COLO668 (cell line): ENCODE measurements at regions not wholly inside any gene's neighbourhood (a gene's known extent, or its start where the extent isn't known, plus 50 kb on each side); places are given as distances from the start of the nearest gene placed in this dataset.
"Not testable (repeated sequence)": the region's sequence is repeated elsewhere in the genome, so short reads cannot be mapped to it uniquely, and the experiment has no call there.

Source experiments
- DNase-seq: peaks from one replicate; lab custom pipeline; 2025; ENCODE audit not compliant: unreplicated experiment; lab: John Stamatoyannopoulos, UW

GRCh38 chr5:153357493-153358112 is 132.9 kb upstream of the GRIA1 start:
- DNase-seq = no peak

GRCh38 chr5:153358315-153358976 is 132.0 kb upstream of the GRIA1 start:
- no peak for DNase-seq

DNA sequence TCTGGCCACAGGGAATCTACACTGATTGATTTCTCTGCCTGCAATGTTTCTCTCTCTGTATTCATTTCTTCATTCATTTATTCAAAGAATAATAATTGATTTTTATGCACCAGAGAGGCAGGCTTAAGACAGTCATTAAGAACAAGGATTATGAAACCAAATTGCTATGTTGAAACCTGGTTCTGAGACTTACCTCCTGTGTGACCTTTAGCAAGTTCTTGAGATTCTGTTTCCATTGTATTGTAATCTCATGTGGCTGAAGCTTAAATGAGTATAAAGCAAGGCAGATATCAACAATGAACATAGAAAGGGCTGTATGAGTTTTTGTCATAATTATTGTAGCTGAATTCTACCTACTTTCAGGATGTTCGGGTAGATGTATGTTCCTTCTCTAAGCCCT is 129.6 kb upstream of the GRIA1 start:
- no peak for DNase-seq

DNA sequence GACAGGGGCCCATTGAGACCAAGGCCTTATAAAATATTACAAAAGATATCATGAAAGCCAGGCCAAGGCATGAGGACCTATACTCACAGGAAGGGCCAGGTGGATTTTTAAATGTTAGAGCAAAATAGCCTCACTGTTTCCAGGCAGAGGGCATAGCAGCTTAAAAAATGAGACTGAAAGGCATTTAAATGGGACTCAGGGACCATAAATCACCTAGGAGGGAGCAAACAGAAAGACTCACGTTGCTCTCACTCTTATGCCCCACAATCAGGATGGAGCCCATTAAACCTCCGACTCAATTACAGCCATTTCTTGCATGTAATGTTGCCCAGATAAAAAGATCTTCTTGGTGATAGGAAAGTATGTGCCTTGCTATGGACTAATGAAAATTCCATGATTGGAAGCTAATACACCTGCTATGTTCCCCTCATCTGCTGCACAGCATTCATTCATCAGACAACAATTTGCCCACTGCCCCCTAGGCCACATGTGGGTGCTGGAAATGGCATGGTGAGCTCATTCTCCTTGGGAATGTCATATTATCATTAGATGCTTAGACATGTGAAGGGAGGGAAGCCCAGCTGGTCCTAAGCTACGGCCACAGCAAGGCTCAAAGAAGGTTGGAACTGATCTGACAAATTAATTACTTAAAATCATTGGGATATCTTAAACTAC is 128.6 kb upstream of the GRIA1 start:
- no peak for DNase-seq

DNA sequence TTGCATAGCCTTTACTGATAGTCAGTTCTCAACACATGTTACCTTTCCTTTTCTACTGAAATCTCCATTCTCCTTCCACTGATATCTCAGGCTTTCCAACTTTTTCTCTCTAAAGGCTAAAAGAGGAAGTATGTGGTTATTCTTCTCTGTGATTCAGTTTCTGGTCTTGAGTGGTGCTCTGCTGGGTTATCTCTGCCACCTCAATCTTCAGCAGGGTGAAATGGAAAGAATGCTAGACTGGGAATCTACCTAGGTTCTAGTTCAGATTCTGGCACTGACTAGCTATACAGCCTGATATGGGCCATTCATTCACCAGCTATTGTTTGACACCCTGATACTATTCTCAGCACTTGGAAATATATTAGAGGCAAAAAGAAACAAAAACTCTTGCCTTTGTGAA is 124.9 kb upstream of the GRIA1 start:
- no peak for DNase-seq

DNA sequence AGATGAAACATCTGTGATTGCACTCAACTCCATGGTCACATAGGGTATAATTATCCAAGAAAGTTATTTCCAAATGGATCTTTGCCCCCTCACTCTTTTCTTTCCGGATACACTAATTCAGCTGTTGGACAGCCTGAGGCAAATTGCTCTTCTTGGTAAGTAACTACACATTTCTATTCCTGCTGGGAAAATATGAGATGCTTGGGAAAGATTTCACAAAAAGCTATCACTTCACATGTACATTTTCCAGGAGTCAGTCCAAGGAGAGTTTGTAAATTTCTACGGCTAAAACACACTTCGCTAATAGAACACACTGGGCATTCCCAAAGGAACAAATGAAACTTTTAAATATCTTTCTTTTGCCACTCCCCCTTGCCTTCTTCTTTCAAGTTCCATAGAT is 123.0 kb upstream of the GRIA1 start:
- DNase-seq = no peak

GRCh38 chr5:153372425-153373129 is 117.9 kb upstream of the GRIA1 start:
- DNase-seq = peak; percentile 46

- DNase-seq = no peak
These were observed 117.4 kb upstream of the GRIA1 start for GRCh38 chr5:153373130-153373498.

DNA sequence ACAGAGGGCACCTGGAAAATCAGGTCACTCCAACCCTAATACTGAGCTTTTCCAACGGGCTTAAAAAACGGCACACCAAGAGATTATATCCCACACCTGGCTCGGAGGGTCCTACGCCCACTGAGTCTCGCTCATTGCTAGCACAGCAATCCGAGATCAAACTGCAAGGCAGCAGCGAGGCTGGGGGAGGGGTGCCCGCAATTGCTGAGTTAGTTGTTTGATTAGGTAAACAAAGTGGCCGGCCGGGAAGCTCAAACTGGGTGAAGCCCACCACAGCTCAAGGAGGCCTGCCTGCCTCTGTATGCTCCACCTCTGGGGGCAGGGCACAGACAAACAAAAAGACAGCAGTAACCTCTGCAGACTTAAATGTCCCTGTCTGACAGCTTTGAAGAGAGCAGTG is 108.8 kb upstream of the GRIA1 start:
- not testable (repeated sequence) for DNase-seq

DNA sequence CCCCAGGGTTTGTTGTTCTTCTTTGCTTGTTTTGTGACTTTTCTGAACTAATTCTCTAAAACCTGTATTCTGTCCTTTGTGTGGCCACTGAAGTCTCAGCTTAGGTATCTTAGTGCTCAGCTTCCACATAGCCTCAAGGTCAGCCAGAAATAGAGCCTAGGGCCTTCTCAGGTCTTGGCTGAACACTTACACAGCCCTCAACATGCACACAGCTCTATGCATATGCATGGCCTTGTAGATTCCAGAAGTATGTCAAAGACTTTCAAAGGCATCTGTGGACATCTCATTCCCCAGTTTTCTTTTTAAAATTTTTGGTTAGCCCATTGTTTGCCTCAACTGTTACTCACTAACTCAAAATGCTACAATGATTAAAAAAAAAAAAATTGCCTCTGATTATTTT is 99.9 kb upstream of the GRIA1 start:
- no peak for DNase-seq

DNA sequence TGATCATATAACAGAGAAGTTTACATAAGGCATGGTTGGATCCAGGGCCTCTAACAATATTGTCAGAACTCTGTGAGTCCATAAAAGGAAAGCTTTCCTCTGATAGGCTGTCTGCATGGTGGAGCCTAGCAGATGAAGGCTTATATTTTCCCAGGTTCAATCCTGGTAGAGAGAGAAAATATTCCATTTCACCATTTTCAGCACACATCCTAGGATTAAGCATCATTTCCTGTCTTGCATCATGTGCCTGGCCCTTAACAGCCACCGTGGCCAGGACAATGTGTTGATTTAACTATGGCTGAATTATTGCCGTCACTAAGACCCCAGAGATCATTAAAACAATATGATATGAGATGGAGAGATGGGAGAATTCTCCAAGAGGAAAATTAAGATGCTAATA is 90.9 kb upstream of the GRIA1 start:
- DNase-seq = no peak

GRCh38 chr5:153400931-153401330 is 89.5 kb upstream of the GRIA1 start:
- DNase-seq = no peak

GRCh38 chr5:153402550-153402949 is 87.9 kb upstream of the GRIA1 start:
- DNase-seq = no peak

DNA sequence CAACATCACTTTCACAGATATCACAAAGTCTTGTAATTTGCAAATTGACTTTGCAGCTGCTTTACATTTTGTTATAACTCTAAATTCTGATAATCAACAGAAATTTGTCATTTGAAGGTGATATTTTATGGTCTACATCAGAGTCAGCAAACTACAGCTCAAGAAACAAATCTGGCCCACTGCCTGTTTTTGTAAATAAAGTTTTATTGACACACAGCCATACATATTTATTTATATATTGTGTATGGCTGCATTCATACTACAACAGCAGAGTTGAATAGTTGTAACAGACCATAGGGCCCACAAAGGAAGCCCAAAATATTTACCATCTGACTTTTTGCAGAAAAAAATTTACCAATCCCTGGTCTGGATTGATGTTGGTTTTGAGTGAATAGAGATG is 87.0 kb upstream of the GRIA1 start:
- DNase-seq = no peak

DNA sequence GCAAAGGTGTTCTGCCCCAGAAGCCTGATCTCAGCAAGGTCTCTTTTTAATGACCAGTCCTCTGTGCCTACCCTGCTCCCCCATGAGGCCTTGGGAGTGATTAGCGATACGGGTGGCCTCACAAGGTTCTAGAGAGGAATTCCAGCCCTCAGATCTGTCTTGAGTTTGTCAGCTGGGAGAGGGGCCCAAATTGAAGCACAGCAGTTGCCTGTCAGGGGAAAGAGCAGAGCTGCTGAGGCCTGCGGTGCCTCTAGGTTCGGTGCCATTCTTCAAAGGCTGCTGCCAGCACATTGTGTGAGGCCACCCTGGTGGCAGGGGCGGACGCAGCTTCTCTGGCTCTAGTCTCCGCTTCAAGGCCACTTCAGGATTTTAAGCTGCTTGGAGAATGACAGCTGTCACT is 85.7 kb upstream of the GRIA1 start:
- no peak for DNase-seq

DNA sequence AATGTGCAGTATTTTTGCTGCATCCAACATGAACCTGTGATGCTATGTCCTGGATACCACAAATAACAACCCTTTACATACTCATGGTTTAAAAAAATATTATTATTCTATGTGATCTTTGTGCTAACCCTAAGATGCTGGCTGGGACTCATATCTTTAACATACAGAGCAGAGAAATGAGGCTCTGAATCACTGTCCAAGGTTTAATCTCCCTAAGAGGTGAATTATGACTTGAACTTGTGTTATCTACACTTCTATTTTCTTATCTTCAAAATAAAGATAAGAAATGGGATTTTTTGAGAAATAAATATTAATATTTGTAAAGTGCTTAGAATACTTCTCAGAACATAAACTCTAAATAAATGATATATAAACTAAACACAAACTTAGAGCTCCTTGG is 68.8 kb upstream of the GRIA1 start:
- no peak for DNase-seq

DNA sequence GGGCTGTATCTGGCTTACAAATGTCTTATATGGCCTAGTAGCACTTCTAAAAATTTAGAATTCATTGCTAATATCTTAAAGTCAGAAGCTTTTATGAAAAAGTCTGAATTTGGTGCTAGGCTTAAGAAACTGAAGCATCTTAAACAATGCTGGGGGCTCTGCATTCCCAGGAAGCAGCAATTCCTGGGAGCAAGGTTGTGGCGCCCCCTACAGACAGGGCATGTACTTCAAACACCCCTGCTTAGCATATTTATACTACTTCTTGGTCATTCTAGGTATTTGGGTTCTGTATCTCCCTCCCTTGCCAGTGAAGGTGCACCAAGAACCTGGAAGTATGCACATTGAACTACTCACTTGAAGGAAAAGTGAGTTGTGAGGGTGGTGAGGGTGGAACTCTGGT is 64.6 kb upstream of the GRIA1 start:
- DNase-seq = peak; percentile 15

DNA sequence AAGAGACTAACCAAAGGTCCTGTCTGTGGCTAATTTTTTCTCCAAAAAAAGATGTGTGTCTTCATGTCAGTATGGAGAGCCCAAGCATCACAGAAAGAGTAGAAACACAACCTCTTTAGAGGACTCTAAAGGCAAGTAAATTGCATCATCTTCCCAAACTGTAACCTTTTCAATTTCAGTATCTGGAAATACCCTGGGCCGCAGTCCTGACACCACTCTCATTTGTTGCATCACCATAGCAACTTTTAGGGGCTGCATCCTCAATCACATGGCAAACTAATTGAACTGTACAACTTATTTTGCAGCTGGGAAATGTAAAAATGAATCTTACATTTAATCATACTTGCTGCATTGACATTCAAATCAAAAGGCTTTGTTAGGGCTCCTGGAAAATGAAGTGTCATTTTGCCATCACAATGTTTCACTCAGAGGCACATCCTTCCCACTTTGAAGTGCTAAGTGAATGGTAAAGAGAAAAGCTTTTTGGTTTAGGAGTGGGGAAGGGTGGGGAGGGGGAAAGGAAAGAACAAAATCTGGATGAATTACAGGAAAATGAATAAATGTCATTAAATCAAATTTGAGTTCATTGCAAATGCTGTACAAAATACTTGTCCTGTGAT is 60.6 kb upstream of the GRIA1 start:
- no peak for DNase-seq

DNA sequence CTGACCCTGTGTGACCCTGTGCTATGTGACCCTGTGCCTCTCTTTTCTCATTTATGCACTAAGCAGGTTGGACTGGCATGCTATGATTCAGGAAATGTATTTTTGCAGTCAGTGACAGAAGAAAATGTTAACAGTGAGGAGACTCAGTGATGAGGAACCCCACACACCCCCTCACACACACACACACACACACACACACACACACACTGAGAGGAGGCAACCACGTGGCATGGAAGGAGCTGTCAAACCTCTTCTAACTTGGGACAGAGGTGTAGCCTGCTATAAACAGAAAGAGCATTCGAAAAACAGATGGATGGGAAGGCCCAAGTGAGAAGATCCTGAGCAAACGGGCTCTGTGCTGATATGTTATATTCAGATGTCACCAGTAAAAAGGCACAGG is 57.9 kb upstream of the GRIA1 start:
- no peak for DNase-seq

- DNase-seq = no peak
These were observed 53.2 kb upstream of the GRIA1 start for GRCh38 chr5:153437251-153437650.

DNA sequence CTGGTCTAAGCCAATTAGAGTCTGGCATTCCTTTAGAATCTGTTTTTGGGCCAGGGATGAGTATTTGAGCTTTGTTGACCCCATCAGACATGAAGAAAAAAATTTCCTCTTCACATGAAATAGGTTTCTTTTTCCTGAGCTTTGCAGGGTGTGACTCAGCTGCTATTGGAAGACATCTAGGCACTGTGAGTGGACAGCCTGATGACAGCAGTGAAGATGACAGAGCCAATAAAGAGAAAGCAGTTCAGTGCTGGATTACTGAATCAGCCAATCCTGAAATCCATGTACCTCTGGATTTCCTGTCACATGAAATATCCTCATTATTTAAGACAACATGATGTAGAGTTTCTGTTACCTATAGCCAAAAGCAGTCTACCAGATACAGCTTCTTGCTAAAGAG is 51.3 kb upstream of the GRIA1 start:
- DNase-seq = no peak
